ENCODE measurements at regions not wholly inside any gene's neighbourhood (a gene's known extent, or its start where the extent isn't known, plus 50 kb on each side); places are given as distances from the start of the nearest gene placed in this dataset.

- no peak for TF ChIP-seq POLR2A (IDR thresholded peaks at IDR 0.05)
- TF ChIP-seq EP300 (IDR thresholded peaks at IDR 0.05): no peak
- no peak for TF ChIP-seq POLR2AphosphoS5 (IDR thresholded peaks at IDR 0.05)
These were observed 1889.3 kb upstream of the CELF4 start for GRCh38 chr18:39454866-39455265.

Data from sigmoid colon (tissue), 4 donors.